A549 (cell line): ENCODE measurements at regions not wholly inside any gene's neighbourhood (a gene's known extent, or its start where the extent isn't known, plus 50 kb on each side); places are given as distances from the start of the nearest gene placed in this dataset.

Experiments
- ATAC-seq, 2 experiments: fragments of 200-7000 bp in 1 of 2; fragments of >200 bp in 1 of 2; cut with Nextera tagmentation in 1 of 2; cut with Tn5 transposase in 1 of 2; 3 replicates each; pipeline versions ENCODE4 v1.8.0 to v1.9.1; 2018 to 2020; ENCODE audit warnings: mild to moderate bottlenecking in 1 of 2, moderate library complexity in 1 of 2
- CTCF ChIA-PET: fragments of 300-600 bp; sonication (Branson Sonifier 250); formaldehyde crosslinking; extraction: SDS; loops from one replicate; lab custom pipeline; 2021; ENCODE audit warnings: antibody characterized with exemption, inconsistent platforms; lab: Yijun Ruan, JAX
- POLR2A ChIA-PET: fragments of 350-600 bp; formaldehyde crosslinking; extraction: SDS; loops from one replicate; lab custom pipeline; 2021; ENCODE audit warnings: antibody characterized with exemption, inconsistent platforms; lab: Yijun Ruan, JAX
- DNase-seq, 2 experiments: peaks; one replicate each; pipeline versions ENCODE4 v3.0.0 to v3.0.0-alpha.2; 2011 to 2016; ENCODE audit warnings: low read depth in 1 of 2, low spot score in 1 of 2
- FAIRE-seq: peaks from 2 replicates; lab custom pipeline; 2011; peaks lifted over from hg19 to GRCh38; lab: Jason Lieb, UNC
- H3K27ac ChIP-seq, 2 experiments: fragments of >200 bp; sonication (Bioruptor Twin); formaldehyde crosslinking; 3 replicates each; pipeline ENCODE4 v1.5.1; 2016 to 2017
- H3K4me1 ChIP-seq: fragments of >200 bp; sonication (Bioruptor Twin); formaldehyde crosslinking; 3 replicates; pipeline ENCODE4 v1.6.1; 2016
- H3K4me2 ChIP-seq: fragments of >200 bp; sonication (Bioruptor Twin); formaldehyde crosslinking; 3 replicates; pipeline ENCODE4 v1.6.1; 2016
- H3K4me3 ChIP-seq: fragments of >200 bp; sonication (Bioruptor Twin); formaldehyde crosslinking; 3 replicates; pipeline ENCODE4 v1.5.1; 2016
- H3K9me3 ChIP-seq: fragments of >200 bp; sonication (Bioruptor Twin); formaldehyde crosslinking; 3 replicates; pipeline ENCODE4 v1.6.1; 2016
- BHLHE40 ChIP-seq: IDR thresholded peaks from 2 replicates; pipeline ENCODE4 v1.6.1; 2012; ENCODE audit warnings: low read depth, low read length, inconsistent platforms
- CEBPB ChIP-seq, 2 experiments: fragments of >200 bp in 1 of 2; sonication (Bioruptor Twin) in 1 of 2; formaldehyde crosslinking in 1 of 2; IDR thresholded peaks; 2 replicates each; pipeline ENCODE4 v1.6.1; 2012 to 2016
- CHD4 ChIP-seq: fragments of 200-600 bp; sonication (generic); IDR thresholded peaks from 2 replicates; pipeline ENCODE4 v1.6.1; 2016; ENCODE audit warnings: antibody characterized with exemption, mild to moderate bottlenecking, borderline replicate concordance
- CTCF ChIP-seq: fragments of >200 bp; sonication (Bioruptor Twin); formaldehyde crosslinking; IDR thresholded peaks from 3 replicates; pipeline ENCODE4 v1.5.1; 2016
- ESRRA ChIP-seq: fragments of 150-350 bp; IDR thresholded peaks from 2 replicates; pipeline ENCODE4 v1.6.1; 2014; ENCODE audit warnings: mild to moderate bottlenecking, low read length, borderline replicate concordance
- FOSL2 ChIP-seq, 2 experiments: fragments of 450-650 bp in 1 of 2; fragments of >200 bp in 1 of 2; sonication (Bioruptor Twin) in 1 of 2; formaldehyde crosslinking; IDR thresholded peaks; 2 replicates each; pipeline versions ENCODE4 v1.5.0 to v1.6.1; 2016 to 2020; ENCODE audit warnings: mild to moderate bottlenecking in 1 of 2, moderate library complexity in 1 of 2
- HES2 ChIP-seq: fragments of >200 bp; sonication (Bioruptor Twin); formaldehyde crosslinking; IDR thresholded peaks from 2 replicates; pipeline ENCODE4 v1.6.1; 2016
- HMGXB4 ChIP-seq: fragments of 250-450 bp; sonication (Bioruptor Pico); IDR thresholded peaks from 2 replicates; pipeline ENCODE4 v1.5.0; 2021; ENCODE audit warnings: mild to moderate bottlenecking, moderate library complexity, borderline replicate concordance
- HOXB5 ChIP-seq: fragments of 250-450 bp; sonication (Bioruptor Pico); IDR thresholded peaks from 2 replicates; pipeline ENCODE4 v1.5.0; 2020; ENCODE audit warnings: mild to moderate bottlenecking, moderate library complexity
- JUNB ChIP-seq: fragments of >200 bp; sonication (Bioruptor Twin); formaldehyde crosslinking; IDR thresholded peaks from 2 replicates; pipeline ENCODE4 v1.6.1; 2016
- KDM1A ChIP-seq: fragments of 200-600 bp; sonication (generic); IDR thresholded peaks from 2 replicates; pipeline ENCODE4 v1.6.1; 2016; ENCODE audit warnings: low read depth, mild to moderate bottlenecking
- MAZ ChIP-seq: fragments of 150-350 bp; IDR thresholded peaks from 2 replicates; pipeline ENCODE4 v1.6.1; 2014; ENCODE audit warnings: antibody characterized with exemption, low read depth, low read length, borderline replicate concordance
- POLR2A ChIP-seq: IDR thresholded peaks from 2 replicates; pipeline ENCODE4 v1.6.1; 2012; ENCODE audit warnings: mild to moderate bottlenecking, low read length
- RCOR1 ChIP-seq: fragments of 150-350 bp; IDR thresholded peaks from 2 replicates; pipeline ENCODE4 v1.6.1; 2014; ENCODE audit warnings: antibody characterized with exemption, low read length, low read depth
- TP53 ChIP-seq: fragments of 250-450 bp; sonication (Bioruptor Pico); IDR thresholded peaks from 2 replicates; pipeline ENCODE4 v1.5.0; 2021; ENCODE audit warnings: mild to moderate bottlenecking, moderate library complexity
- USF2 ChIP-seq: fragments of 450-650 bp; IDR thresholded peaks from 2 replicates; pipeline ENCODE4 v1.6.1; 2014; ENCODE audit warnings: antibody characterized with exemption
- ZC3H11A ChIP-seq: fragments of 450-650 bp; IDR thresholded peaks from 2 replicates; pipeline ENCODE4 v1.6.1; 2014; ENCODE audit warnings: antibody characterized with exemption, mild to moderate bottlenecking
- ZSCAN20 ChIP-seq: fragments of 250-450 bp; sonication (Bioruptor Pico); IDR thresholded peaks from 2 replicates; pipeline ENCODE4 v1.8.0; 2022; ENCODE audit warnings: mild to moderate bottlenecking, moderate library complexity
- WGBS: methylation state at CpG from one replicate; pipeline ENCODE4 v1.1.6; 2017; ENCODE audit errors: missing lambda C conversion rate; 5-methylcytosine and 5-hydroxymethylcytosine counted together
- TF ChIP-seq, protein P1 (sequence below): fragments of 250-450 bp; sonication (Bioruptor Pico); IDR thresholded peaks from 2 replicates; pipeline ENCODE4 v1.5.0; 2020; ENCODE audit warnings: low read depth, mild to moderate bottlenecking, moderate library complexity

DNA sequence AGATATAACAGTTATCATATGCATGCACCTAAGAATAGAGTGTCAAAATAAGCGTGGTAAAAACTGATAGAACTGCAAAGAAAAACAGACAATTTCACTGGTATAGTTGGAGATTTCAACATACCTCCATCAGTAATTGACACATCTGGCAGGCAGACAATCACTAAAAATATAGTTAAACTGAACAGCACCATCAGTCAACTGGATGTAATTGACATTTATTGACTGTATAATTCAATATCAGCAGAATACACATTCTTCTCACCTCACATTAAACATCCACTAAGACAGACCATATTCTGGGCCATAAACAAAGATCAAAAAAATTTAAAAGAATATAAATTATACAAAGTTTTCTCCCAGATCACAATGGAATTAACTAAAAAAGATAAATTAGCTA is 378.5 kb upstream of the RGPD4 start:
- POLR2A ChIA-PET, result no interaction called here

GRCh38 chr2:107461301-107461700 is 365.4 kb upstream of the RGPD4 start:
- no peak for ATAC-seq
- Histone ChIP-seq H3K9me3 (no peaks in the 10 kb centered on the region), H3K4me3 (no peak overlapping the region), H3K4me2 (no peak overlapping the region), H3K4me1 (no peaks in the 10 kb centered on the region), H3K27ac (no peak overlapping the region)
- FAIRE-seq, result no peak
- TF ChIP-seq CHD4 (no peak), ZC3H11A (no peak), USF2 (no peak)
- TF ChIP-seq, protein P1, sequence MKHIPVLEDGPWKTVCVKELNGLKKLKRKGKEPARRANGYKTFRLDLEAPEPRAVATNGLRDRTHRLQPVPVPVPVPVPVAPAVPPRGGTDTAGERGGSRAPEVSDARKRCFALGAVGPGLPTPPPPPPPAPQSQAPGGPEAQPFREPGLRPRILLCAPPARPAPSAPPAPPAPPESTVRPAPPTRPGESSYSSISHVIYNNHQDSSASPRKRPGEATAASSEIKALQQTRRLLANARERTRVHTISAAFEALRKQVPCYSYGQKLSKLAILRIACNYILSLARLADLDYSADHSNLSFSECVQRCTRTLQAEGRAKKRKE (CRISPR knock-in tag), result no peak
- DNase-seq, result no peak
- POLR2A ChIA-PET, result no interaction called here
- 31% methylated on average over 4 of the region's 4 CpGs for whole genome bisulfite sequencing
- CTCF ChIA-PET, result interaction anchor here (0.7 kb wide), 1 partner anchor 14 kb away, joined by 3 read pairs; no protein-coding TSS in a partner anchor

More for the DNA sequence above, 378.5 kb upstream of the RGPD4 start:
- CTCF ChIA-PET, result no interaction called here
- H3K4me1 ChIP-seq, result no peaks in the 10 kb centered on the region
- no peak overlapping the region for H3K4me3 ChIP-seq
- no peak overlapping the region for H3K27ac ChIP-seq
- FAIRE-seq (no peak), ATAC-seq (no peak), DNase-seq (no peak)
- H3K4me2 ChIP-seq, result no peak overlapping the region
- 59% methylated on average over 1 of the region's 1 CpG for WGBS
- TF ChIP-seq RCOR1 (no peak), ZSCAN20 (CRISPR knock-in tag) (no peak), CTCF (no peak), MAZ (no peak), FOSL2 (IDR thresholded peaks at IDR 0.05) (no peak), FOSL2 (CRISPR knock-in tag; IDR thresholded peaks at IDR 0.05) (no peak), JUNB (no peak), POLR2A (no peak), KDM1A (no peak), ESRRA (no peak), CEBPB (IDR thresholded peaks at IDR 0.05) (no peak), HMGXB4 (no peak), BHLHE40 (no peak), TP53 (CRISPR knock-in tag) (no peak)
- H3K9me3 ChIP-seq, result no peaks in the 10 kb centered on the region

DNA sequence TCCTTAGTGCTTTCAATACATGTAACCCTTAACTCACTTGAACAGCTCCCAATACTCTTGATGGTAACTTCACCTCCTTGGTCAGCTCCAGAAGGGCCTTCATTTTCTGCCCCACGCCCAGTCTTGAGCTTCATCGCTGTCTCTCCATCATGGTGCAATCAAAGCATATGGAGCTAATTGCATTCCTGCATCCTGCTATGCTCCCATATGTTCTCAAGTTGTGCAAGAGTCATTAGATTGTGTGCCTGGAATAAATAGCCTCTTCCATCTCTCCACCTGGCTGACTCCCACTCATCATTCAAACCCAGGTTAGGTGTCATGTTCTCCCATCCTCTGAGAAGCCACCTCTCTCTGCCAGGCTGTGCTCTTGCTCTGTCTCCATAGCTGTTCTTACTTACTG is 364.5 kb upstream of the RGPD4 start:
- Histone ChIP-seq H3K4me1 (no peaks in the 10 kb centered on the region), H3K4me2 (no peak overlapping the region), H3K9me3 (no peaks in the 10 kb centered on the region), H3K27ac (no peak overlapping the region), H3K4me3 (no peak overlapping the region)
- ATAC-seq (no peak), DNase-seq (no peak), FAIRE-seq (no peak)
- TF ChIP-seq HES2, result no peak
- TF ChIP-seq CTCF, result no peak
- TF ChIP-seq ZSCAN20 (CRISPR knock-in tag), result no peak
- TF ChIP-seq HOXB5 (CRISPR knock-in tag), result no peak
- TF ChIP-seq CEBPB (IDR thresholded peaks at IDR 0.05), result no peak
- no peak for TF ChIP-seq HMGXB4
- ChIA-PET POLR2A (no interaction called here), CTCF (no interaction called here)
- 66% methylated on average over 2 of the region's 2 CpGs for WGBS
